ENCODE measurements at regions not wholly inside any gene's neighbourhood (a gene's known extent, or its start where the extent isn't known, plus 50 kb on each side); places are given as distances from the start of the nearest gene placed in this dataset.

DNA sequence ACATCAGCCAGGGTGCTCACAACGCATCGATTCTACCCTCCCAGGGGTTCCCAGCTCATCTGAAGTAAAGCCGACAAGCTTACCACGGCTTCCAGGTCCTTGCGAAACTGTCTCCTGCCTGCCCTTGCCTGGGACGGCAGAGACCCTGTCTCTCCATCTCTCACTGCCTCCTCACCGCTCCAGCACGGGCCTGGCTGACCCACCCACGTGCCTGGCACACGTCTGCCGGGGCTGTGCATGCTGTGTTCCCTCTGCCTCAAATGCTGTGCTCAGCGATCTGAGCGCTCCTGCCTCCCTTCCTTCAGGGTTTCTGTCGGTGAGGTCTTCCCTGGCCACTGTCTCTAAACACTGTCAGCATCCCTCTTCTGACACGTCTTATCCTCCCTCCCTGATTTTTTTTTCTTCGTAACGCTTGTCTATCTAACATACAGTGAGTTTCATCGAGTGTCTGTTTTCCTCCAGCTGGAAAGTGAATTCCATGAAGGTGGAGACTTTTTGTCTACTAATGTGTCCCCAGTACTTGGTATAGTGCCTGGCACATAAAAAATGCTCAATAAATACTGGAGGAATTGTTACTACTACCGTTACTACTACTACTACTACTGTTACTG, 208.4 kb downstream of the IRF8 start:
- DNase-seq: no peak
- Histone ChIP-seq H3K9me3 (replicated peaks) (peaks cover 7% of the 10 kb centered on the region), H3K36me3 (no peaks in the 10 kb centered on the region), H3K27ac (replicated peaks) (no peak overlapping the region), H3K27me3 (ENCODE audit: low read depth) (peaks cover 50% of the 10 kb centered on the region), H3K4me1 (no peaks in the 10 kb centered on the region), H3K4me3 (no peak overlapping the region)
- intact Hi-C loops (cut with micrococcal nuclease): no loop called here
- no peak for TF ChIP-seq CTCF (IDR thresholded peaks at IDR 0.05; ENCODE audit: borderline replicate concordance)

GRCh38 chr16:86108062-86108461, 209.1 kb downstream of the IRF8 start:
- peaks cover 56% of the 10 kb centered on the region for H3K27me3 ChIP-seq (ENCODE audit: low read depth)
- no peak for DNase-seq
- intact Hi-C loops (cut with micrococcal nuclease): no loop called here
- H3K27ac ChIP-seq (replicated peaks): no peak overlapping the region
- no peaks in the 10 kb centered on the region for H3K4me1 ChIP-seq
- H3K36me3 ChIP-seq: no peaks in the 10 kb centered on the region
- H3K9me3 ChIP-seq (replicated peaks): peaks cover 7% of the 10 kb centered on the region
- H3K4me3 ChIP-seq: no peak overlapping the region
- no peak for TF ChIP-seq CTCF (IDR thresholded peaks at IDR 0.05; ENCODE audit: borderline replicate concordance)

DNA sequence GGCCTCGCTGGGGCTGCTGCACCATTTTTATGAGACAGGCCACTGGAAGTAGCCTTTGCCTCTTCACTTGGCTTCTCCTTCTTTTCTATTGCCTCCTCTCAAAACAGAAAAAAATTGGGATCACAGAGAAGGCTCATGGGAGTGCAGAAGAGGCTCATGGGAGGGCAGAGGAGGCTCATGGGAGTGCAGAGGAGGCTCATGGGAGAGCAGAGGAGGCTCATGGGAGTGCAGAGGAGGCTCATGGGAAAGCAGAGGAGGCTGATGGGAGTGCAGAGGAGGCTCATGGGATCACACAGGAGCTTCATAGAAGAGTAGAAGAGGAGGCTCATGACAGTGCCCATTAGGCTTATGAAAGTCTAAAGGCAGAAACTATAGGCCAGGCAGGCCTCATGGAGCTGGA, 211.2 kb downstream of the IRF8 start:
- Histone ChIP-seq H3K4me3 (no peak overlapping the region), H3K27ac (replicated peaks) (no peak overlapping the region), H3K36me3 (no peaks in the 10 kb centered on the region), H3K9me3 (replicated peaks) (peaks cover 7% of the 10 kb centered on the region), H3K4me1 (no peaks in the 10 kb centered on the region), H3K27me3 (ENCODE audit: low read depth) (peaks cover 60% of the 10 kb centered on the region)
- intact Hi-C loops (cut with micrococcal nuclease): no loop called here
- DNase-seq: no peak
- no peak for TF ChIP-seq CTCF (IDR thresholded peaks at IDR 0.05; ENCODE audit: borderline replicate concordance)

- H3K36me3 ChIP-seq: no peaks in the 10 kb centered on the region
- peaks cover 7% of the 10 kb centered on the region for H3K9me3 ChIP-seq (replicated peaks)
- intact Hi-C loops (cut with micrococcal nuclease): no loop called here
- H3K4me1 ChIP-seq: no peaks in the 10 kb centered on the region
- peaks cover 61% of the 10 kb centered on the region for H3K27me3 ChIP-seq (ENCODE audit: low read depth)
- no peak overlapping the region for H3K27ac ChIP-seq (replicated peaks)
- TF ChIP-seq CTCF (IDR thresholded peaks at IDR 0.05; ENCODE audit: borderline replicate concordance): no peak
- no peak for DNase-seq
- H3K4me3 ChIP-seq: no peak overlapping the region
Measured at GRCh38 chr16:86110726-86111125, 211.8 kb downstream of the IRF8 start.

- no peak for DNase-seq
- TF ChIP-seq CTCF (IDR thresholded peaks at IDR 0.05; ENCODE audit: borderline replicate concordance): no peak
- Histone ChIP-seq H3K9me3 (replicated peaks) (peaks cover 1% of the 10 kb centered on the region), H3K4me3 (no peak overlapping the region), H3K36me3 (no peaks in the 10 kb centered on the region), H3K4me1 (no peaks in the 10 kb centered on the region), H3K27me3 (ENCODE audit: low read depth) (peaks cover 66% of the 10 kb centered on the region), H3K27ac (replicated peaks) (no peak overlapping the region)
- intact Hi-C loops (cut with micrococcal nuclease): no loop called here
Measured at GRCh38 chr16:86112178-86112577, 213.2 kb downstream of the IRF8 start.
